HG03095 (cell line): ENCODE measurements at regions not wholly inside any gene's neighbourhood (a gene's known extent, or its start where the extent isn't known, plus 50 kb on each side); places are given as distances from the start of the nearest gene placed in this dataset.

Source experiments
- ATAC-seq: cut with Tn5 transposase; IDR thresholded peaks from one replicate; pipeline ENCODE4 v1.9.1; 2021; ENCODE audit warnings: moderate library complexity; ENCODE audit not compliant: unreplicated experiment

- ATAC-seq, result no peak
Observed at GRCh38 chr11:116698080-116698479, 74.7 kb downstream of the BUD13 start.

GRCh38 chr11:116697639-116698038 is 75.1 kb downstream of the BUD13 start:
- no peak for ATAC-seq

GRCh38 chr11:116697011-116697410 is 75.8 kb downstream of the BUD13 start:
- no peak for ATAC-seq

GRCh38 chr11:116696381-116696941 is 76.3 kb downstream of the BUD13 start:
- no peak for ATAC-seq

GRCh38 chr11:116695657-116696254 is 77.0 kb downstream of the BUD13 start:
- no peak for ATAC-seq

GRCh38 chr11:116694815-116695590 is 77.8 kb downstream of the BUD13 start:
- ATAC-seq, result no peak

GRCh38 chr11:116694349-116694725 is 78.5 kb downstream of the BUD13 start:
- no peak for ATAC-seq

- no peak for ATAC-seq
Observed at GRCh38 chr11:116693593-116694348, 79.0 kb downstream of the BUD13 start.

GRCh38 chr11:116693102-116693570 is 79.7 kb downstream of the BUD13 start:
- ATAC-seq, result no peak

GRCh38 chr11:116692318-116693101 is 80.3 kb downstream of the BUD13 start:
- ATAC-seq, result no peak

GRCh38 chr11:116691771-116692177 is 81.0 kb downstream of the BUD13 start:
- ATAC-seq, result no peak

- no peak for ATAC-seq
Observed at GRCh38 chr11:116690611-116691010, 82.2 kb downstream of the BUD13 start.

GRCh38 chr11:116689413-116690127 is 83.2 kb downstream of the BUD13 start:
- no peak for ATAC-seq

- no peak for ATAC-seq
Observed at GRCh38 chr11:116688202-116688540, 84.6 kb downstream of the BUD13 start.

- no peak for ATAC-seq
Observed at GRCh38 chr11:116687458-116688201, 85.2 kb downstream of the BUD13 start.

- no peak for ATAC-seq
Observed at GRCh38 chr11:116686866-116687265, 85.9 kb downstream of the BUD13 start.

- ATAC-seq, result no peak
Observed at GRCh38 chr11:116683982-116684381, 88.8 kb downstream of the BUD13 start.

- ATAC-seq, result no peak
Observed at GRCh38 chr11:116680349-116681125, 92.2 kb downstream of the BUD13 start.

- ATAC-seq, result no peak
Observed at GRCh38 chr11:116678887-116679286, 93.9 kb downstream of the BUD13 start.
